Upper lobe of left lung (tissue), 4 donors: ENCODE measurements at regions not wholly inside any gene's neighbourhood (a gene's known extent, or its start where the extent isn't known, plus 50 kb on each side); places are given as distances from the start of the nearest gene placed in this dataset.

ENCODE experiments used
- CTCF ChIP-seq, 6 experiments: fragments of 450-650 bp in 4 of 6; fragments of 200-600 bp in 2 of 6; sonication (generic) in 2 of 6; IDR thresholded peaks; one replicate each; pipeline ENCODE4 v1.5.1; 2016 to 2019; ENCODE audit warnings: antibody characterized with exemption in 6 of 6
- EP300 ChIP-seq, 4 donors: sonication (generic); formaldehyde crosslinking; IDR thresholded peaks; one replicate each; pipeline ENCODE4 v1.5.1; 2017; ENCODE audit warnings: antibody characterized with exemption in 4 of 4, control low read depth in 2 of 4
- POLR2A ChIP-seq, 4 donors: fragments of 450-650 bp; IDR thresholded peaks; one replicate each; pipeline ENCODE4 v1.5.1; 2016 to 2017; ENCODE audit warnings: antibody characterized with exemption in 4 of 4, mild to moderate bottlenecking in 2 of 4
- POLR2AphosphoS5 ChIP-seq, 2 donors: sonication (generic); formaldehyde crosslinking; IDR thresholded peaks; one replicate each; pipeline ENCODE4 v1.5.1; 2017; ENCODE audit warnings: antibody characterized with exemption in 2 of 2

DNA sequence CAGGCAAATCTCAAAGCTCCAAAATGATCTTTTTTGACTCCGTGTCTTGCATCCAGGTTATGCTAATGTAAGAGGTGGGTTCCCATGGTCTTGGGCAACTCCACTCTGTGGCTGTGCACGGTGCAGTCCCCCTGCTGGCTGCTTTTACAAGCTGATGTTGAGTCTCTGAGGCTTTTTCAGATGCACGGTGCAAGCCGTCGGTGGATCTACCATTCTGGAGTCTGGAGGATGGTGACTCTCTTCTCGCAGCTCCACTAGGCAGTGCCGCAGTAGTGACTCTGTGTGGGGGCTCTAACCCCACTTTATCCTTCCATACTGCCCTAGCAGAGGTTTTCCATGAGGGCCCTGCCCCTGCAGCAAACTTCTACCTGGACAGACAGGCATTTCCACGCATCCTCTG lies 266.8 kb upstream of the GPC6 start:
- no peak for TF ChIP-seq CTCF (IDR thresholded peaks at IDR 0.05)
- TF ChIP-seq POLR2AphosphoS5 (IDR thresholded peaks at IDR 0.05), result no peak
- no peak for TF ChIP-seq POLR2A (IDR thresholded peaks at IDR 0.05)
- no peak for TF ChIP-seq EP300 (IDR thresholded peaks at IDR 0.05)
